ENCODE measurements at regions not wholly inside any gene's neighbourhood (a gene's known extent, or its start where the extent isn't known, plus 50 kb on each side); places are given as distances from the start of the nearest gene placed in this dataset.

DNA sequence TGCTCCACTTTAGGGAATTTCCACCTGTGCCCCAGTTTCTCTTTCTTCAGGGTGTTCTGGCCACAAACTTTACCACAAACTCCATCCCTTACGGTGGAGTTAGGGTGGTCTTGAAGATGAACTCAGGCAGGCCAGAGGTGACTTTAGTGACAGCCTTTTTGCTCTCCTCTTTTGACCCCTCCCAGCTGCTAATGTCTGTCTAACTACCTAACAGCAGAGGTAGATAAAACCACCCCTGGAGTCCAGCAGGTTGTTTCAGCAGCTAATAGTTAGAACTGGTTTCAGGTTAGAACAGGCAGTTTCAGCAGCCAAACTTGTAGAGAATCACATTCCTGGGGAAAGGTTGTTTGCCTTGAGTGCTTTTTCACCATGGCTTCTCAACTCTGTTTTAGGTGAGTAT, 971.3 kb upstream of the CDH18 start:
- TF ChIP-seq CTCF (IDR thresholded peaks at IDR 0.05), result no peak
- no peak for TF ChIP-seq POLR2AphosphoS5 (IDR thresholded peaks at IDR 0.05)
